Neutrophil (primary cell): ENCODE measurements at regions not wholly inside any gene's neighbourhood (a gene's known extent, or its start where the extent isn't known, plus 50 kb on each side); places are given as distances from the start of the nearest gene placed in this dataset.

Experiments
- H3K27ac ChIP-seq: fragments of 200-600 bp; sonication (generic); 2 replicates; pipeline ENCODE4 v1.5.1; 2016; ENCODE audit warnings: mild to moderate bottlenecking, moderate library complexity
- H3K27me3 ChIP-seq: fragments of 200-600 bp; sonication (generic); 2 replicates; pipeline ENCODE4 v1.6.0; 2016; ENCODE audit warnings: mild to moderate bottlenecking
- H3K36me3 ChIP-seq: fragments of 200-600 bp; sonication (generic); 2 replicates; pipeline ENCODE4 v1.5.1; 2017
- H3K4me1 ChIP-seq, 2 experiments: fragments of 200-600 bp in 1 of 2; sonication (generic) in 1 of 2; 1 replicate in 1 of 2; 2 replicates in 1 of 2; pipeline versions ENCODE4 v1.5.1 to v1.6.1; 2013 to 2016; ENCODE audit warnings: low read depth in 1 of 2, low read length in 1 of 2, mild to moderate bottlenecking in 1 of 2, moderate library complexity in 1 of 2; ENCODE audit not compliant: control insufficient read depth in 1 of 2, insufficient read depth in 1 of 2
- H3K4me3 ChIP-seq, 2 experiments: fragments of 200-600 bp in 1 of 2; sonication (generic) in 1 of 2; 1 replicate in 1 of 2; 2 replicates in 1 of 2; pipeline ENCODE4 v1.5.1; 2013 to 2016; ENCODE audit warnings: low read depth in 1 of 2, low read length in 1 of 2, mild to moderate bottlenecking in 1 of 2, moderate library complexity in 1 of 2
- H3K9me3 ChIP-seq: fragments of 200-600 bp; sonication (generic); 2 replicates; pipeline ENCODE4 v1.5.1; 2016
- CTCF ChIP-seq: fragments of 200-600 bp; sonication (generic); IDR thresholded peaks from 2 replicates; pipeline ENCODE4 v1.5.1; 2016; ENCODE audit warnings: antibody characterized with exemption

DNA sequence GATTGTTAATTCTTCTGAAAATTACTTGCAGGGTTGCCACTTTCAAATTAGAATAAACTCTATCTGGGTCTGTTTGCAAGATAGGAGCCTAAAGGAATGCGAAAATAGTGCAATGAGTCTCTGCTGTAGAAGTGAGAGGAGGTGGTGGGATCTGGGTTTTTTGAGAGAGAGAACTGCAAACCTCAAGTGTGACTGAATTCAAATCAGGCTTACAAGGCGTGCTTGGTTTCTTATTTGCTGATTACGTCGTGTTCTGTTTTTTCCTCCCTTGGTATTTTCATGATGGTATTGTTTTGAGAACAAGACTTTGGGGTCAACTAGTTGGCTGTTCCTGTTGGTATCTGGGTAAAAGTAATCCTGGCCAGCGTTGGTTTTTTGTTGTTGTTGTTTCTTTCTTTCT, 490.9 kb upstream of the CFAP20DC start:
- Histone ChIP-seq H3K36me3 (no peaks in the 10 kb centered on the region), H3K4me1 (no peaks in the 10 kb centered on the region), H3K9me3 (no peaks in the 10 kb centered on the region), H3K4me3 (no peak overlapping the region), H3K27me3 (no peaks in the 10 kb centered on the region), H3K27ac (no peak overlapping the region)
- TF ChIP-seq CTCF: no peak

- no peak for TF ChIP-seq CTCF
- Histone ChIP-seq H3K27ac (no peak overlapping the region), H3K36me3 (no peaks in the 10 kb centered on the region), H3K4me1 (no peaks in the 10 kb centered on the region), H3K9me3 (no peaks in the 10 kb centered on the region), H3K27me3 (no peaks in the 10 kb centered on the region), H3K4me3 (no peak overlapping the region)
These were observed 490.4 kb upstream of the CFAP20DC start for GRCh38 chr3:59540241-59540640.

- H3K4me1 ChIP-seq: no peaks in the 10 kb centered on the region
- TF ChIP-seq CTCF: no peak
- H3K27me3 ChIP-seq: no peaks in the 10 kb centered on the region
- H3K9me3 ChIP-seq: no peaks in the 10 kb centered on the region
- no peak overlapping the region for H3K27ac ChIP-seq
- H3K36me3 ChIP-seq: no peaks in the 10 kb centered on the region
- H3K4me3 ChIP-seq: no peak overlapping the region
These were observed 489.1 kb upstream of the CFAP20DC start for GRCh38 chr3:59538753-59539432.

DNA sequence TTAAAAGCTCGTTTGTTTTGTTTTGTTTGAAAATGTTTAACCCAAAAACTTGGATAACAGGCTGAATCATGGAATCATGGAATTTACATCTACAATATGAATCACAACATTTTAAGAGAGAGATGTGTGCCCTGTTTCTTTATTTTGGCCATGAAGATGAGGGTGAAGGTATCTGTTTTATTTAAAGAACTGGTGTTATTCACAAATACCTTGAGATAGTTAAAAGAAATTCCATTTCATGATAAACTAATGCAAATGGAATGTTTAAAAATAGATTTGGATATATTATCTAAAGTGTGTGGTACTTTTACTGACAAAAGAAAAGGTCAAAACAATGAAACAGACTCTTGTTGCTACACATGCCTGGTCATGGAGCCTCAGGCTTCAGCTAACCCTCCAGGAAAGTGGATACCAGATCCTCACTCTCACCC, 486.0 kb upstream of the CFAP20DC start:
- no peak for TF ChIP-seq CTCF
- H3K4me3 ChIP-seq: no peak overlapping the region

GRCh38 chr3:59531994-59532393, 482.2 kb upstream of the CFAP20DC start:
- no peaks in the 10 kb centered on the region for H3K27me3 ChIP-seq
- H3K4me3 ChIP-seq: no peak overlapping the region
- no peak overlapping the region for H3K27ac ChIP-seq
- TF ChIP-seq CTCF: no peak
- no peaks in the 10 kb centered on the region for H3K36me3 ChIP-seq
- H3K4me1 ChIP-seq: no peaks in the 10 kb centered on the region
- no peaks in the 10 kb centered on the region for H3K9me3 ChIP-seq

More for the DNA sequence above, 486.0 kb upstream of the CFAP20DC start:
- no peaks in the 10 kb centered on the region for H3K9me3 ChIP-seq
- H3K4me1 ChIP-seq: no peaks in the 10 kb centered on the region
- no peak overlapping the region for H3K27ac ChIP-seq
- H3K36me3 ChIP-seq: no peaks in the 10 kb centered on the region
- no peaks in the 10 kb centered on the region for H3K27me3 ChIP-seq
